Caco-2 (cell line): ENCODE measurements at regions not wholly inside any gene's neighbourhood (a gene's known extent, or its start where the extent isn't known, plus 50 kb on each side); places are given as distances from the start of the nearest gene placed in this dataset.

Experiments
- BruUV-seq: library from RNA; stranded (reverse); fragments of 400-500 nt; replicated peaks from 2 replicates; lab custom pipeline; 2021; lab: Mats Ljungman, UMichigan
- CTCF ChIA-PET: fragments of 300-600 bp; sonication (Branson Sonifier 250); formaldehyde crosslinking; loops from one replicate; lab custom pipeline; 2022; ENCODE audit warnings: antibody characterized with exemption; lab: Charles Lee
- POLR2A ChIA-PET: fragments of 300-600 bp; sonication (Branson Sonifier 250); formaldehyde crosslinking; loops from one replicate; lab custom pipeline; 2022; ENCODE audit warnings: antibody characterized with exemption; lab: Charles Lee
- DNase-seq, 2 experiments: peaks; one replicate each; pipeline versions ENCODE4 v3.0.0 to v3.0.0-alpha.2; 2020 to 2022
- H3K27me3 ChIP-seq: replicated peaks from 2 replicates; pipeline ENCODE4 v1.6.0; 2011; ENCODE audit warnings: low read length; ENCODE audit not compliant: control insufficient read depth, insufficient read depth
- H3K36me3 ChIP-seq: 2 replicates; pipeline ENCODE4 v1.5.1; 2011; ENCODE audit warnings: low read length; ENCODE audit not compliant: control insufficient read depth, insufficient read depth
- H3K4me1 ChIP-seq: fragments of 250-450 bp; sonication (Bioruptor Pico); 2 replicates; pipeline ENCODE4 v1.5.1; 2020; ENCODE audit warnings: mild to moderate bottlenecking
- H3K4me3 ChIP-seq: 2 replicates; pipeline ENCODE4 v1.5.1; 2011; ENCODE audit warnings: low read depth, mild to moderate bottlenecking, control low read depth, low read length
- H3K9me3 ChIP-seq: fragments of 250-450 bp; sonication (Bioruptor Pico); 2 replicates; pipeline ENCODE4 v1.5.1; 2020; ENCODE audit warnings: mild to moderate bottlenecking, moderate library complexity
- H3K27ac Mint-ChIP-seq: one replicate; pipeline ENCODE4 v1.8.0; 2022; ENCODE audit warnings: mixed read lengths; ENCODE audit not compliant: unreplicated experiment
- H3K27me3 Mint-ChIP-seq: one replicate; pipeline ENCODE4 v1.8.0; 2022; ENCODE audit warnings: mixed read lengths; ENCODE audit not compliant: insufficient read depth, unreplicated experiment
- H3K36me3 Mint-ChIP-seq: one replicate; pipeline ENCODE4 v1.8.0; 2022; ENCODE audit warnings: mild to moderate bottlenecking, mixed read lengths; ENCODE audit not compliant: insufficient read depth, unreplicated experiment
- H3K4me1 Mint-ChIP-seq: one replicate; pipeline ENCODE4 v1.8.0; 2022; ENCODE audit warnings: low read depth, mixed read lengths; ENCODE audit not compliant: unreplicated experiment
- H3K4me3 Mint-ChIP-seq: one replicate; pipeline ENCODE4 v1.8.0; 2022; ENCODE audit warnings: mild to moderate bottlenecking, moderate library complexity, mixed read lengths; ENCODE audit not compliant: unreplicated experiment
- H3K9me3 Mint-ChIP-seq: one replicate; pipeline ENCODE4 v1.8.0; 2022; ENCODE audit warnings: mixed read lengths; ENCODE audit not compliant: unreplicated experiment
- CTCF ChIP-seq, 2 experiments: fragments of 200-600 bp in 1 of 2; IDR thresholded peaks; 1 replicate in 1 of 2; 2 replicates in 1 of 2; pipeline versions ENCODE4 v1.5.1 to v1.8.0; 2011 to 2022; ENCODE audit warnings: antibody characterized with exemption in 1 of 2, control low read depth in 1 of 2, inconsistent platforms in 1 of 2, low read depth in 1 of 2, low read length in 1 of 2, mild to moderate bottlenecking in 1 of 2, moderate library complexity in 1 of 2; ENCODE audit not compliant: insufficient read depth in 1 of 2, severe bottlenecking in 1 of 2, unreplicated experiment in 1 of 2
- intact Hi-C: fragments of 100-400 bp; cut with micrococcal nuclease; formaldehyde crosslinking; loops from one replicate; pipeline ENCODE4 v1.10.0; 2022; ENCODE audit not compliant: unreplicated experiment

- Histone ChIP-seq H3K36me3 (no peaks in the 10 kb centered on the region), H3K9me3 (no peaks in the 10 kb centered on the region), H3K4me1 (no peaks in the 10 kb centered on the region), H3K27me3 (no peaks in the 10 kb centered on the region), H3K4me3 (no peak overlapping the region)
- Mint-ChIP-seq H3K27me3 (no peaks in the 10 kb centered on the region), H3K27ac (no peak overlapping the region), H3K36me3 (no peaks in the 10 kb centered on the region), H3K4me1 (no peaks in the 10 kb centered on the region), H3K4me3 (no peak overlapping the region), H3K9me3 (no peaks in the 10 kb centered on the region)
- DNase-seq: no peak
- POLR2A ChIA-PET: no interaction called here
- CTCF ChIA-PET: interaction anchor here (1.0 kb wide), 1 partner anchor 76 kb away, joined by 5 read pairs; the partner anchor contains the start of gene SIX2
- no TSS peak for BruUV-seq
- intact Hi-C loops: no loop called here
- TF ChIP-seq CTCF (IDR thresholded peaks at IDR 0.05; ENCODE audit: insufficient read depth in 1 of 2, low read depth in 1 of 2, low read length in 1 of 2, severe bottlenecking in 1 of 2, unreplicated experiment in 1 of 2): no peak
Measured at GRCh38 chr2:45085487-45085886, 76.2 kb upstream of the SIX2 start.

DNA sequence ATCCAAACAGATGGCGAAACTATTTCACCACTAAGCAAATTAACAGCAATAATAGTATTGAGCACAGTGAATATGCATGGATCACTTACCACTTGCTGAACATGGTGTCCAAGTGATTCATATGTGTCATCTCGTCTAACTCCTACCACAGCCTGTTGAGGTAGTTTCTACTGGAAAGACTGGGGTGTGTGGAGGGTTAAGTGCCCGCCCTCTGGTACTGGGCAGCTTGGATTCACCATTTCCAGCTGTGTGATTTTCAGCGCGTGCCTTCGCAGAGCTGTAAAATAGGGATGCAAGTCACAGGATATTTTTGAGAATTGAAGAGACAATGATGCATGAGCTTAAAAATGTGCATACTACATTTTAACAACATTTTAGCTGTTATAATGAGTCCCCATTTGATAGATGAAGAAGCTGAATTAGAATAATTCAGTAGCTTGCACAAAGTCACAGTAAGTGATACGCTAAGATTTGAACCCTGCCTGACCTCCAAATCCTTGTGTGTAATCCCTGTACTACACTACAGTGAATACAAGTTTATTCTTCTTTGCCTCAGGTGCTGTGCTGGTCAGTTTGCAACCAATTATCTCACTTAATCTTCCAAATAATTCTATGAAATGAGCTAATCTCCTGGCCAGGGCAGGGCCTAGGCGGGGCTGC, 75.2 kb upstream of the SIX2 start:
- intact Hi-C loops: no loop called here
- ChIA-PET CTCF (interaction anchor here (1.0 kb wide), 1 partner anchor 75 kb away, joined by 5 read pairs; the partner anchor contains the start of gene SIX2), POLR2A (no interaction called here)

DNA sequence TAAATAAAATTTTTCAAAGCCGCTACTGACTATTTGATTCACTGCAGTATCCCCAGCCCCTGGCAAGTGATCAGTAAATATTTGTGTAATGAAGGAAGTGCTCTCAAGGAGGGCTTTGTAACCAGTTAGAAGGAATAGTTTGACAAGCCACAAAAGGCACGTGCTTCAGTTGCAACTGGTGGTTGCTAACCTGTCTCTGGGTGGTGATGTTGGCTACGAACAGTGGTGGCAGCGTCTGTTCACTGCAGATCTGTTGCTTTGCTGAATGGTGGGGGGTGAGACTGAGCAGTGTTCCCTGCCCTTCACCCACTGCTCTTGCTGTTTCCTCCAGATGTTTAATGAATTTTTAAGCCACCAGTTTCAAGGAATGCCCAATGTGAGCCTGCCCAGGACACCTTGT, 73.9 kb upstream of the SIX2 start:
- no TSS peak for BruUV-seq
- H3K27ac Mint-ChIP-seq: no peak overlapping the region
- no peaks in the 10 kb centered on the region for H3K4me1 Mint-ChIP-seq
- Histone ChIP-seq H3K27me3 (no peaks in the 10 kb centered on the region), H3K4me1 (no peaks in the 10 kb centered on the region), H3K9me3 (no peaks in the 10 kb centered on the region), H3K36me3 (no peaks in the 10 kb centered on the region), H3K4me3 (no peak overlapping the region)
- H3K9me3 Mint-ChIP-seq: no peaks in the 10 kb centered on the region
- no peaks in the 10 kb centered on the region for H3K27me3 Mint-ChIP-seq
- intact Hi-C loops: no loop called here
- ChIA-PET POLR2A (no interaction called here), CTCF (no interaction called here)
- DNase-seq: no peak
- H3K4me3 Mint-ChIP-seq: no peak overlapping the region
- TF ChIP-seq CTCF (IDR thresholded peaks at IDR 0.05; ENCODE audit: insufficient read depth in 1 of 2, low read depth in 1 of 2, low read length in 1 of 2, severe bottlenecking in 1 of 2, unreplicated experiment in 1 of 2): no peak
- no peaks in the 10 kb centered on the region for H3K36me3 Mint-ChIP-seq

More for the DNA sequence above, 75.2 kb upstream of the SIX2 start:
- H3K4me1 Mint-ChIP-seq: no peaks in the 10 kb centered on the region
- no peaks in the 10 kb centered on the region for H3K36me3 Mint-ChIP-seq
- Histone ChIP-seq H3K4me1 (no peaks in the 10 kb centered on the region), H3K27me3 (no peaks in the 10 kb centered on the region), H3K9me3 (no peaks in the 10 kb centered on the region), H3K36me3 (no peaks in the 10 kb centered on the region), H3K4me3 (no peak overlapping the region)
- H3K9me3 Mint-ChIP-seq: no peaks in the 10 kb centered on the region
- no peaks in the 10 kb centered on the region for H3K27me3 Mint-ChIP-seq
- BruUV-seq: no TSS peak
- no peak overlapping the region for H3K4me3 Mint-ChIP-seq
- no peak for TF ChIP-seq CTCF (IDR thresholded peaks at IDR 0.05; ENCODE audit: insufficient read depth in 1 of 2, low read depth in 1 of 2, low read length in 1 of 2, severe bottlenecking in 1 of 2, unreplicated experiment in 1 of 2)
- DNase-seq: no peak
- H3K27ac Mint-ChIP-seq: no peak overlapping the region
